ENCODE measurements at regions not wholly inside any gene's neighbourhood (a gene's known extent, or its start where the extent isn't known, plus 50 kb on each side); places are given as distances from the start of the nearest gene placed in this dataset.

GRCh38 chr2:157928372-157928771 is 52.2 kb upstream of the ACVR1 start:
- TF ChIP-seq CREB5 (CRISPR knock-in tag; IDR thresholded peaks at IDR 0.05; ENCODE audit: low read depth) (no peak), SNAI2 (CRISPR knock-in tag; IDR thresholded peaks at IDR 0.05) (no peak), CSRNP3 (CRISPR knock-in tag; IDR thresholded peaks at IDR 0.05) (no peak), ZC3H10 (CRISPR knock-in tag; IDR thresholded peaks at IDR 0.05) (no peak), BACH2 (CRISPR knock-in tag; IDR thresholded peaks at IDR 0.05; ENCODE audit: borderline replicate concordance) (no peak), POU6F1 (CRISPR knock-in tag; IDR thresholded peaks at IDR 0.05; ENCODE audit: borderline replicate concordance, low read depth) (no peak), ISL1 (CRISPR knock-in tag; IDR thresholded peaks at IDR 0.05) (no peak), OSR1 (CRISPR knock-in tag; IDR thresholded peaks at IDR 0.05) (no peak), RARB (CRISPR knock-in tag; IDR thresholded peaks at IDR 0.05) (no peak), TCF4 (CRISPR knock-in tag; IDR thresholded peaks at IDR 0.05; ENCODE audit: borderline replicate concordance) (no peak), TSHZ2 (CRISPR knock-in tag; IDR thresholded peaks at IDR 0.05) (no peak), GLIS3 (CRISPR knock-in tag; IDR thresholded peaks at IDR 0.05) (no peak), ARNTL (CRISPR knock-in tag; IDR thresholded peaks at IDR 0.05; ENCODE audit: borderline replicate concordance, low read depth) (no peak), TOX (CRISPR knock-in tag; IDR thresholded peaks at IDR 0.05; ENCODE audit: borderline replicate concordance) (no peak), ZFP30 (CRISPR knock-in tag; IDR thresholded peaks at IDR 0.05) (no peak), ESRRG (CRISPR knock-in tag; IDR thresholded peaks at IDR 0.05) (no peak), ZNF565 (CRISPR knock-in tag; conservative IDR thresholded peaks at IDR 0.05; ENCODE audit: low read depth) (no peak), ZFP3 (CRISPR knock-in tag; IDR thresholded peaks at IDR 0.05) (no peak), PATZ1 (CRISPR knock-in tag; IDR thresholded peaks at IDR 0.05; ENCODE audit: borderline replicate concordance) (no peak)
- no peak for ATAC-seq

- TF ChIP-seq TCF4 (CRISPR knock-in tag; IDR thresholded peaks at IDR 0.05; ENCODE audit: borderline replicate concordance) (no peak), BACH2 (CRISPR knock-in tag; IDR thresholded peaks at IDR 0.05; ENCODE audit: borderline replicate concordance) (no peak), ZNF565 (CRISPR knock-in tag; conservative IDR thresholded peaks at IDR 0.05; ENCODE audit: low read depth) (no peak), CREB5 (CRISPR knock-in tag; IDR thresholded peaks at IDR 0.05; ENCODE audit: low read depth) (no peak), ARNTL (CRISPR knock-in tag; IDR thresholded peaks at IDR 0.05; ENCODE audit: borderline replicate concordance, low read depth) (no peak), TOX (CRISPR knock-in tag; IDR thresholded peaks at IDR 0.05; ENCODE audit: borderline replicate concordance) (no peak), OSR1 (CRISPR knock-in tag; IDR thresholded peaks at IDR 0.05) (no peak)
- no peak for ATAC-seq
Observed at GRCh38 chr2:157927155-157927554, 51.0 kb upstream of the ACVR1 start.
